Astrocyte (in vitro differentiated cells and primary cell): ENCODE measurements at regions not wholly inside any gene's neighbourhood (a gene's known extent, or its start where the extent isn't known, plus 50 kb on each side); places are given as distances from the start of the nearest gene placed in this dataset.

ENCODE experiments used
- CTCF ChIP-seq: IDR thresholded peaks from 2 replicates; pipeline ENCODE4 v1.5.1; 2011; ENCODE audit warnings: low read depth, mild to moderate bottlenecking, inconsistent platforms, low read length, moderate library complexity; ENCODE audit not compliant: insufficient read depth
- EZH2 ChIP-seq: IDR thresholded peaks from 2 replicates; pipeline ENCODE4 v1.6.1; 2012; ENCODE audit warnings: mild to moderate bottlenecking, low read length, inconsistent platforms; ENCODE audit not compliant: insufficient read depth

- no peak for TF ChIP-seq CTCF
- TF ChIP-seq EZH2: no peak
Observed at GRCh38 chr1:73800376-73800775, 397.6 kb downstream of the LRRIQ3 start.
